Vagina (tissue), 2 donors: ENCODE measurements at regions not wholly inside any gene's neighbourhood (a gene's known extent, or its start where the extent isn't known, plus 50 kb on each side); places are given as distances from the start of the nearest gene placed in this dataset.
A peak's percentile ranks its signal among the peaks of the same experiment; 100 is the strongest.

Source experiments
- DNase-seq, 2 donors: peaks; one replicate each; pipeline ENCODE4 v3.0.0-alpha.2; 2017; ENCODE audit errors: extremely low spot score in 2 of 2
- H3K27ac ChIP-seq: fragments of 200-600 bp; sonication (generic); one replicate; pipeline ENCODE4 v1.5.1; 2019
- H3K27me3 ChIP-seq: fragments of 200-600 bp; sonication (generic); one replicate; pipeline ENCODE4 v1.5.1; 2019
- H3K36me3 ChIP-seq, 2 donors: fragments of 200-600 bp; sonication (generic); one replicate each; pipeline ENCODE4 v1.5.1; 2017 to 2019
- H3K4me1 ChIP-seq: fragments of 200-600 bp; sonication (generic); one replicate; pipeline ENCODE4 v1.5.1; 2019
- H3K4me3 ChIP-seq, 2 donors: fragments of 200-600 bp; sonication (generic); 1 replicate in 1 of 2; 2 replicates in 1 of 2; pipeline ENCODE4 v1.5.1; 2016 to 2019
- H3K9me3 ChIP-seq: fragments of 200-600 bp; sonication (generic); one replicate; pipeline ENCODE4 v1.5.1; 2019
- CTCF ChIP-seq, 3 experiments: fragments of 450-650 bp in 2 of 3; fragments of 200-600 bp in 1 of 3; sonication (generic) in 1 of 3; IDR thresholded peaks; one replicate each; pipeline ENCODE4 v1.5.1; 2017 to 2019; ENCODE audit warnings: antibody characterized with exemption in 3 of 3, mild to moderate bottlenecking in 2 of 3, moderate library complexity in 2 of 3
- POLR2A ChIP-seq, 2 donors: fragments of 450-650 bp; IDR thresholded peaks; one replicate each; pipeline ENCODE4 v1.6.1; 2017; ENCODE audit warnings: antibody characterized with exemption in 2 of 2, mild to moderate bottlenecking in 2 of 2, moderate library complexity in 2 of 2
- POLR2AphosphoS5 ChIP-seq, 2 donors: sonication (generic); formaldehyde crosslinking; IDR thresholded peaks; one replicate each; pipeline ENCODE4 v1.9.0; 2017; ENCODE audit warnings: antibody characterized with exemption in 2 of 2, mild to moderate bottlenecking in 2 of 2, low read depth in 1 of 2; ENCODE audit not compliant: insufficient read depth in 1 of 2
- intact Hi-C: fragments of 100-400 bp; cut with DNase I; formaldehyde crosslinking; loops from one replicate; pipeline ENCODE4 v1.15.1; 2023

GRCh38 chr22:48139776-48140175 is 1377.3 kb downstream of the TBC1D22A start:
- intact Hi-C loops: no loop called here

DNA sequence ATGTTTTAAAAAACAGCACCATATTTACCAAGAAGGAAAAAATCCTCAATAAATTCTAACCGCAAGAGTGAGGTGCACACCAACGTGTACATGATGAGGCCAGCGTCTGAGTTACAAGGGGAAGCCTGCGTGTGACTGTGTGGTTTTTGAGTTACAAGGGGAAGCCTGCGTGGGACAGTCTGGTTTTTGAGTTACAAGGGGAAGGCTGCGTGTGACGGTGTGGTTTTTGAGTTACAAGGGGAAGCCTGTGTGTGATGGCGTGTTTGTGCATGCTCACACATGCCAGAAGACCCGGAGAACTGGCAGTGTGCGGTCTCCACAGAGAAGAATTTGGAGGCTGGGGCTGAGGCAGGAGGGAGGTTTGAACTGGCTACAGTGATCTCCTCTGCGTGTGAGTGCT is 1376.4 kb downstream of the TBC1D22A start:
- Histone ChIP-seq H3K9me3 (no peaks in the 10 kb centered on the region), H3K4me3 (no peak overlapping the region), H3K4me1 (peaks cover 5% of the 10 kb centered on the region), H3K36me3 (no peaks in the 10 kb centered on the region), H3K27me3 (no peaks in the 10 kb centered on the region), H3K27ac (no peak overlapping the region)
- TF ChIP-seq POLR2AphosphoS5 (IDR thresholded peaks at IDR 0.05; ENCODE audit: insufficient read depth in 1 of 2, low read depth in 1 of 2) (no peak), POLR2A (IDR thresholded peaks at IDR 0.05) (no peak)
- DNase-seq: peak in 1 of 2 donors; percentile 20
- intact Hi-C loops: no loop called here

More at GRCh38 chr22:48139776-48140175, 1377.3 kb downstream of the TBC1D22A start:
- Histone ChIP-seq H3K27me3 (no peaks in the 10 kb centered on the region), H3K36me3 (no peaks in the 10 kb centered on the region), H3K9me3 (no peaks in the 10 kb centered on the region), H3K4me3 (no peak overlapping the region), H3K4me1 (peaks cover 5% of the 10 kb centered on the region), H3K27ac (no peak overlapping the region)
- DNase-seq: no peak
- TF ChIP-seq CTCF (IDR thresholded peaks at IDR 0.05): no peak

DNA sequence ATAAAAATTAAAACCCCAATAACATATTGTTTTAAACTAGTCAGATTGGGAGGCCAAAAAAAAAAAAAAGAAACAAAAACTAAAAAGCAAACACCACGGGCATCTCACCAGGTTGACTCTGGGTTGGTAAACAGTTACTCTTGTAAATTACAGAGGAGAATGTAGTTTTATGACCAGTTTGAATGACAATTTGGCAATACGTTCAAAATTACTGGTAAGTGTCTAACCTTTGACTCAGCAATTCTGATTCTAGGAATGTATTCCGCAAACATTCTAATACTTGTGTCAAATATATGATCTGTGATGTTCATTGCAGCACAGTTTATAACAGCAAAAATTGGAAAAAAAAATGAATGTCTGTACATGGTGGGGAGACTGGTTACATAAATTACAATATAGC is 1376.0 kb downstream of the TBC1D22A start:
- DNase-seq: no peak
- Histone ChIP-seq H3K4me3 (no peak overlapping the region), H3K27ac (no peak overlapping the region), H3K36me3 (no peaks in the 10 kb centered on the region), H3K4me1 (peaks cover 5% of the 10 kb centered on the region), H3K9me3 (no peaks in the 10 kb centered on the region), H3K27me3 (no peaks in the 10 kb centered on the region)
- no peak for TF ChIP-seq CTCF (IDR thresholded peaks at IDR 0.05)
- intact Hi-C loops: no loop called here

DNA sequence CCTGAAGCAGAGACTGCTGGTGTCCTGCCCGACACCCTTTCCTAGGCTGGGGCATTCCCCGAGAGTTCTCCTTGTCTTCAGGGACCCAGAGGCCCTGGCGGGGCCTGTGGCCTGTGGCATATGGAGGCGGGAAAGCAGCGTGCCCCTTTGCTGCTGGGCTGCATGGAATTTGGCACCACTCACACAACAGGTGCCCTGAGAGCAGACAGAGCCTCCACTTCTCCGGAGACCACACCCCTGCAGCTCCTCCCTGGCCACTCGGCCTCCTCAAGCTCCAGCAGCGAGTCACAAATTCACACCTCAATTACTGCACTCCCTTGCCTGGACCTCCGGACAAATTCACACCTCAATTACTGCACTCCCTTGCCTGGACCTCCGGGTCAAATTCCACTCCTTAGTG is 1375.2 kb downstream of the TBC1D22A start:
- Histone ChIP-seq H3K9me3 (no peaks in the 10 kb centered on the region), H3K27ac (no peak overlapping the region), H3K4me1 (peaks cover 5% of the 10 kb centered on the region), H3K4me3 (no peak overlapping the region), H3K27me3 (no peaks in the 10 kb centered on the region), H3K36me3 (no peaks in the 10 kb centered on the region)
- intact Hi-C loops: no loop called here
- DNase-seq: peak in 1 of 2 donors; percentile 49
- TF ChIP-seq CTCF (IDR thresholded peaks at IDR 0.05): no peak
- TF ChIP-seq POLR2A (IDR thresholded peaks at IDR 0.05): no peak
- TF ChIP-seq POLR2AphosphoS5 (IDR thresholded peaks at IDR 0.05; ENCODE audit: insufficient read depth in 1 of 2, low read depth in 1 of 2): no peak

DNA sequence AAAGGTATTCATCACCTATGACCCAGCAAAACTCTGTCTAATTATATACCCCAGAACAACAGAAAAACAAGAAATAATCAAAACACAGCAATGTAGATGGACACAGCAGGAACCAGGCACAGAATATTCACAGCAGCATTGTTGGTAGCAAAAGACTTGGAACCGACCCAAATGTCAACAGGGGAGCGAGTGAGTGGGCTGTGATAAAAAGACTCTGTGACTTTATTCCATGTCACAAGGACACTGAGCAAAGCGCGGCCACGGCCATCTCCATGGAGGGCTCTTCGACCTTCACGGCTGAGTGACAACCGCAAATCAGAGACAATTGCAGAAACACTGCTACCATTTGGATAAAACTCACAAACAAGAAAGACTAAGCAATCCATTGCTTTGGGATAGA is 1373.1 kb downstream of the TBC1D22A start:
- DNase-seq: no peak
- Histone ChIP-seq H3K27ac (no peak overlapping the region), H3K9me3 (no peaks in the 10 kb centered on the region), H3K4me3 (no peak overlapping the region), H3K4me1 (peaks cover 5% of the 10 kb centered on the region), H3K27me3 (no peaks in the 10 kb centered on the region), H3K36me3 (no peaks in the 10 kb centered on the region)
- intact Hi-C loops: no loop called here
- TF ChIP-seq POLR2AphosphoS5 (IDR thresholded peaks at IDR 0.05; ENCODE audit: insufficient read depth in 1 of 2, low read depth in 1 of 2) (no peak), POLR2A (IDR thresholded peaks at IDR 0.05) (no peak), CTCF (IDR thresholded peaks at IDR 0.05) (no peak)

DNA sequence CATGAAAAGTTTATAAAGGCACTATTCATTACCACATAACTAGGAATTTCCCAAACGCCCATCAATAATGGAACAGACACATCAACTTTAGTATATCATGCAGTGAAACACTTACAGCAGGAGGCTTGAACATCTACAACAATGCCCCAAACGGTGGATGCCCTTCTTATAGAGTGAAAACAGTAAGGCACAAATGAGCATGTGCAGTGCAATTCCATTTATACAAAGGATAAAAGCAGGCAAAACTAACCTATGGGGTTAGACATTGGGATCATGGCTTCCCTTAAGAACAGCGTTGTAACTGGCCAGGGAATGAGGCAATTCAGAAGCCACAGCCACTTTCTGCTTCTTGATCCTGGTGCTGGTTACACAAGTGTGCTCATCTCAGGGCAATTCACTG is 1363.0 kb downstream of the TBC1D22A start:
- Histone ChIP-seq H3K4me3 (no peak overlapping the region), H3K4me1 (no peaks in the 10 kb centered on the region), H3K9me3 (no peaks in the 10 kb centered on the region), H3K36me3 (no peaks in the 10 kb centered on the region), H3K27ac (no peak overlapping the region), H3K27me3 (no peaks in the 10 kb centered on the region)
- no peak for TF ChIP-seq POLR2AphosphoS5 (IDR thresholded peaks at IDR 0.05; ENCODE audit: insufficient read depth in 1 of 2, low read depth in 1 of 2)
- no peak for TF ChIP-seq POLR2A (IDR thresholded peaks at IDR 0.05)
- TF ChIP-seq CTCF (IDR thresholded peaks at IDR 0.05): no peak
- DNase-seq: no peak
- intact Hi-C loops: no loop called here
